Fibroblast of villous mesenchyme (primary cell): ENCODE measurements at regions not wholly inside any gene's neighbourhood (a gene's known extent, or its start where the extent isn't known, plus 50 kb on each side); places are given as distances from the start of the nearest gene placed in this dataset.
A peak's percentile ranks its signal among the peaks of the same experiment; 100 is the strongest.

Experiments used
- DNase-seq: peaks from one replicate; pipeline ENCODE4 v3.0.0-alpha.2; 2010; ENCODE audit warnings: low read depth
- H3K4me3 ChIP-seq: 2 replicates; pipeline ENCODE4 v1.5.1; 2011; ENCODE audit warnings: low read depth, mild to moderate bottlenecking, low read length
- TF ChIP-seq, protein P1 (sequence below): IDR thresholded peaks from 2 replicates; pipeline ENCODE4 v1.5.1; 2012; ENCODE audit warnings: low read depth, mild to moderate bottlenecking, low read length; ENCODE audit not compliant: insufficient read depth

DNA sequence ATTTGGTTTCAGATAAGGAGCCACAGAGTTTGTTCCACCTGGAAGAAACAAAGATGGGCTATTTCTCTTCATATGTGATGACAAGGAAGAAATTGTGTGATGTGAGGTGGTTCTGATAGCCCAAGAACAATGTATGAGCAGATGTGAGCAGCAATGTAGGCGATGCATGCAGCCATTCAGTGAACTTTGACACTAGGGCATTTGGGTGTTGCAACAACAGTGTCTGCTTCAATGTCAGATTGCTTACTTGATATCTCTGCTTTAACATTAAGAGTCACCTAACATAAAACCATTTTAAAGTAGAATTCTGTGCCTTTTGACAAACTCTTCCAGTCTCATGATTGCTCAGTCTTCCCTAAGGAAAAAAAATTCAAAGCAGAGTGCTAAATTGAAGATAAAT is 865.4 kb downstream of the SLITRK6 start:
- TF ChIP-seq, protein P1, sequence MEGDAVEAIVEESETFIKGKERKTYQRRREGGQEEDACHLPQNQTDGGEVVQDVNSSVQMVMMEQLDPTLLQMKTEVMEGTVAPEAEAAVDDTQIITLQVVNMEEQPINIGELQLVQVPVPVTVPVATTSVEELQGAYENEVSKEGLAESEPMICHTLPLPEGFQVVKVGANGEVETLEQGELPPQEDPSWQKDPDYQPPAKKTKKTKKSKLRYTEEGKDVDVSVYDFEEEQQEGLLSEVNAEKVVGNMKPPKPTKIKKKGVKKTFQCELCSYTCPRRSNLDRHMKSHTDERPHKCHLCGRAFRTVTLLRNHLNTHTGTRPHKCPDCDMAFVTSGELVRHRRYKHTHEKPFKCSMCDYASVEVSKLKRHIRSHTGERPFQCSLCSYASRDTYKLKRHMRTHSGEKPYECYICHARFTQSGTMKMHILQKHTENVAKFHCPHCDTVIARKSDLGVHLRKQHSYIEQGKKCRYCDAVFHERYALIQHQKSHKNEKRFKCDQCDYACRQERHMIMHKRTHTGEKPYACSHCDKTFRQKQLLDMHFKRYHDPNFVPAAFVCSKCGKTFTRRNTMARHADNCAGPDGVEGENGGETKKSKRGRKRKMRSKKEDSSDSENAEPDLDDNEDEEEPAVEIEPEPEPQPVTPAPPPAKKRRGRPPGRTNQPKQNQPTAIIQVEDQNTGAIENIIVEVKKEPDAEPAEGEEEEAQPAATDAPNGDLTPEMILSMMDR, result no peak
- DNase-seq, result no peak
- H3K4me3 ChIP-seq, result no peak overlapping the region

DNA sequence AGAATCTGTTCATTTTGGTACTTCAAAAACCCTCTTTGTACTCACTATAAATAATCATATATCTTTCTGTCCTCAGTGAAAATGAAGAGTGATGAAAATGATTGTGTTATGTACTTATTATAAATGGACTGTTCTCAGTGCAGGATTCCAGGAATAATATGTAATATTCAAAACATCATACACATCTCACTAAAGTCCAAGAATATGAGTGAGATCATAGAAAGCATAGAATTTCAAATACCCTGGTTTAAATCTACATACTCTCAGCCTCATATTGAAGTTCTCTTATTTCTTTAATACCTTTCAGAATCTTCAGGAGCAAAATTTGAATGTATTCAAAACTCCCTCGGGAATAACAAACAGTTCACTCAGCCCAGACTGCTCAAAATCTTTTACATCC is 868.0 kb downstream of the SLITRK6 start:
- TF ChIP-seq, protein P1, result no peak
- DNase-seq, result no peak
- no peak overlapping the region for H3K4me3 ChIP-seq

DNA sequence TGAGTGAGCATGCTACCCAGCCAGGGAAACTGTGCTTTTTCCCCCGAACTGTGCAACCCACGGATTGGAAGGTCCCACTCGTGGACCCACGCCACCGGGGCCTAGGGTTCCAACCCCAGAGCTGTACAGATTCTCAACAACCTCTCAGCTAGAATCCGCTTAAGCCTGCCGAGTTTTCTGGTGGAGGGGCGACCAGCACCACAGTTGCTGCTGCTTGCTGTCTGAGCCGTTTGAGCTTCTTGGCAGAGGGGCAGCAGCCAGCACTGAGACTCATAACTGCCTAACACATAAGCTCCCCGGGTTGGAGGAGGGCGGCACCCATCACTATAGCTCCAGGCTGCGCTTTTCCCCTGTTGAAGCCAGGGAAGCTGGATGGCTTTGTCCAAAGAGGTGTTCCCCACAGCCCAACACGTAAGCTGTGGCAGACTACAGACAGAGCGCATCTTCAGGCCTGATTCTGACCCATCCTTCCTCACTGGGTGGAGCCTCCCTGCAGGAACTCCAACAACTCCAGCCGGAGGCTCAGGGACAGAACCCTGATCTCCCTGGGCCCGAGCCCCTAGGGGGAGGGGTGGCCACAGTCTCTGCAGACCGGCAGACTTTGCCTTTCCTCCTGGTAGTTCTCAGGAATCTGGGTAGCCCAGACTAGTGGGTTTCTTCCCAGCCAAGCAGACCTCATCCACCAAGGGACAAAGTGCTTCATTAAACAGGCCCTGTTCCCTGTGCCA is 871.6 kb downstream of the SLITRK6 start:
- no peak overlapping the region for H3K4me3 ChIP-seq
- TF ChIP-seq, protein P1, result no peak
- DNase-seq, result no peak

DNA sequence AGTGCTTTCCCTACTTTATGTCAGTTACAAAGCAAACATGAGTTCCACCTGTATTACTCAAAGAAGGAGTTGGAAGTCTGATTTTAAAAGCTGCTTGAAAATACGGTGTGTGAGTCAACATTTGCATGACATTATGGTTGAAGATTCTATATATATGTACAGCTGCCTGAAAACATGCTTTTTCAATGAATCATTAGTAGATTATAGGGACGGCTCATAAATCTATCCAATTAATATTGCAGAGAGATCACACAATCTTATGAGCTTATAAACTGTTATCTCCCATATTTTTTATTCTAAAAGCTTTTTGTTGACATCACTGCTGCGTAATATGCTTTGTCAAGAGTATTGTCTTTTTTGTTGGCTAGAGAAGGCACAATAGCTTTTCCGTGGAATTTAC is 873.8 kb downstream of the SLITRK6 start:
- no peak for DNase-seq
- no peak overlapping the region for H3K4me3 ChIP-seq
- TF ChIP-seq, protein P1, result no peak

DNA sequence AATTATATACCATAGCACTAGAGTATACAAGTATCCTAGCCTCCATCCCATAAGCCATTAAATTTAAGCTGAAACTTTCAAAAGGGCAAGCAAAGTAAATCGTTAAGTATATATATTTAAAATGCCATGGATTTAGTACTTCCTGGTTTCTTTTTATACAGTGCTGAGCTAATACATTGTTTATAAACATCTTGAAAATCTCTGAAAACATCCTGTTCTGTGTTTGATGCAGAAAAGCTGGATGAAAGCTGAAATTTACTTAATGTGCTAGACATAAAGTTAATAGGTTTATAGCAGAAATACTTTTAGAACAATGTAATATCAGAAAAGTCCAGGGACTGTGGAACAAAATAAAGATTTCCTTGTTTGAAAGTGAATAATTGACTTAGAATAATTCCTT is 875.4 kb downstream of the SLITRK6 start:
- TF ChIP-seq, protein P1, result no peak
- no peak for DNase-seq

DNA sequence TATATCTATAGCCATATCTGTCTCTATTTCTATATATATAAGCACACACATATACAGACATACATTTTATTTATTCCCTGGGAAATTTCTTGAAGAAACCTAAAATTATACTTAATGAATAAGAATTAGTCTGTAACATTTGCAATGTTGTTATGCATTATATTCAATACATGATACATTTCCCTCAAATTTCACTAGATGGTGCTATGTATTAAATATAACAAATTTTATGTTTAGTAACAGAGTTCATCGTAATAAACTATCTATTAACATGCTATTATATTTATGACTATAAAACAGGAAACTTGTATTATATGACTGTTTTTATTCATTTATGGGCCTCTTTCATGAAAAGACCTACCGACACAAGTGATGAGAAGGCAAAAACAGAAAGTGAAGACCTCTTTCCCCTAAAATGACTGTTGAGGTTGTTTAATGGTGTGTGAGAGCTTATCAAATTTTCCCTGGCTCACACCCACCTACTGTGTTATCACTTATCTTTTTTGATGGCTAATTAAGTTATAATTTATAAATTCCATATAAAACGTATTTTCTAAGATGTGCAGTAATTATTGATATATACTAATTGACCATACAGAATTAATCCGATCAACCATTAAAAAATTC is 881.9 kb downstream of the SLITRK6 start:
- no peak overlapping the region for H3K4me3 ChIP-seq
- peak; percentile 3 for DNase-seq
- TF ChIP-seq, protein P1, result no peak

More for the DNA sequence above, 875.4 kb downstream of the SLITRK6 start:
- H3K4me3 ChIP-seq, result no peak overlapping the region

DNA sequence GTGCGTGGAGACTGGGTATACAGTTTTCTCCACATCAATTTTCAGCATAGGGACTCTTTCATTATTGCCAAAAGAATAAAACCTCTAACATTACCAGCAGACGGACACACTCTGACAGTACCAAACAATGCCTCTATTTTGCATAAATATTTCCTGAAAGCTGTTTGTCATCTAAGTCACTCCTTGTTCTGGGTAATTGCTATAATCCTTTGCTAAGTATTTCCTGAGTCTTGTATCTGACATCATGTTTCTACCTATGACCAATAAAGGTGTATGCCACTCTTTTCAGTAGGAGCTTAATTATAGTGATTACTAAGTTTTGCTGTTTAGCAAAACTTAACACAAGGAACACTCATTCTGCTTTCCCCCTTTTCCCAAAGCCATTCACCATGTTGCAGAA is 886.5 kb downstream of the SLITRK6 start:
- H3K4me3 ChIP-seq, result no peak overlapping the region
- TF ChIP-seq, protein P1, result no peak
- DNase-seq, result no peak
